Endothelial cell of umbilical vein (primary cell): ENCODE measurements at regions not wholly inside any gene's neighbourhood (a gene's known extent, or its start where the extent isn't known, plus 50 kb on each side); places are given as distances from the start of the nearest gene placed in this dataset.

Experiments
- BruUV-seq: library from RNA; stranded (reverse); fragments of 400-500 nt; replicated peaks from 2 replicates; lab custom pipeline; 2021; lab: Mats Ljungman, UMichigan
- CTCF ChIA-PET: fragments of 300-600, 350-600 bp; sonication (Branson Sonifier 250); formaldehyde crosslinking; loops from one replicate; lab custom pipeline; 2021; ENCODE audit warnings: antibody characterized with exemption, inconsistent platforms; lab: Charles Lee
- POLR2A ChIA-PET: fragments of 300-600, 350-600 bp; sonication (Branson Sonifier 250); formaldehyde crosslinking; loops from one replicate; lab custom pipeline; 2021; ENCODE audit warnings: antibody characterized with exemption, inconsistent platforms; lab: Charles Lee
- DNase-seq: peaks from one replicate; pipeline ENCODE4 v3.0.0-alpha.2; 2011; ENCODE audit warnings: low read depth, low spot score
- FAIRE-seq: peaks from 2 replicates; lab custom pipeline; 2011; peaks lifted over from hg19 to GRCh38; lab: Jason Lieb, UNC
- H2AFZ ChIP-seq: 2 replicates; pipeline ENCODE4 v1.6.0; 2012; ENCODE audit warnings: low read depth, low read length, control low read depth, inconsistent platforms
- H3K27ac ChIP-seq: 2 replicates; pipeline ENCODE4 v1.5.1; 2011; ENCODE audit warnings: low read depth, mild to moderate bottlenecking, control low read depth, low read length, moderate library complexity; ENCODE audit not compliant: insufficient read depth
- H3K27me3 ChIP-seq, 2 experiments: 2 replicates each; pipeline versions ENCODE4 v1.6.0 to v1.6.1; 2011; ENCODE audit warnings: low read length in 2 of 2, mixed read lengths in 1 of 2; ENCODE audit not compliant: control insufficient read depth in 2 of 2, insufficient read depth in 2 of 2
- H3K36me3 ChIP-seq, 2 experiments: 2 replicates in 1 of 2; 3 replicates in 1 of 2; pipeline ENCODE4 v1.5.1; 2011; ENCODE audit warnings: low read length in 2 of 2, mild to moderate bottlenecking in 1 of 2, moderate library complexity in 1 of 2; ENCODE audit not compliant: control insufficient read depth in 2 of 2, insufficient read depth in 2 of 2; ENCODE audit errors: extremely low read depth in 1 of 2
- H3K4me1 ChIP-seq: 3 replicates; pipeline ENCODE4 v1.5.1; 2011; ENCODE audit warnings: mild to moderate bottlenecking, low read length; ENCODE audit not compliant: control insufficient read depth, insufficient read depth; ENCODE audit errors: extremely low read depth
- H3K4me2 ChIP-seq: 2 replicates; pipeline ENCODE4 v1.6.1; 2011; ENCODE audit warnings: low read length, control low read depth, mixed read lengths; ENCODE audit not compliant: insufficient read depth
- H3K4me3 ChIP-seq, 3 experiments: fragments of 200-600 bp in 1 of 3; sonication (generic), shearing (Covaris generic) in 1 of 3; replicated peaks in 1 of 3; 2 replicates each; pipeline ENCODE4 v1.5.1; 2011 to 2016; ENCODE audit warnings: control low read depth in 3 of 3, low read length in 3 of 3, mild to moderate bottlenecking in 2 of 3, inconsistent platforms in 1 of 3, low read depth in 1 of 3, moderate library complexity in 1 of 3; ENCODE audit not compliant: insufficient read depth in 1 of 3
- H3K79me2 ChIP-seq: 2 replicates; pipeline ENCODE4 v1.6.0; 2012; ENCODE audit warnings: low read length, inconsistent platforms; ENCODE audit not compliant: control insufficient read depth, insufficient read depth
- H3K9ac ChIP-seq: replicated peaks from 2 replicates; pipeline ENCODE3; 2011; ENCODE audit warnings: low read length, control low read depth; ENCODE audit not compliant: insufficient read depth; ENCODE audit errors: extremely low read depth
- H3K9me1 ChIP-seq: replicated peaks from 3 replicates; pipeline ENCODE4 v1.6.0; 2011; ENCODE audit warnings: mild to moderate bottlenecking, low read length; ENCODE audit not compliant: control insufficient read depth, insufficient read depth; ENCODE audit errors: extremely low read depth
- H3K9me3 ChIP-seq: replicated peaks from 2 replicates; pipeline ENCODE4 v1.5.1; 2012; ENCODE audit warnings: low read length, inconsistent platforms; ENCODE audit not compliant: control insufficient read depth, insufficient read depth
- H4K20me1 ChIP-seq: replicated peaks from 2 replicates; pipeline ENCODE3; 2011; ENCODE audit warnings: mild to moderate bottlenecking, low read length; ENCODE audit not compliant: control insufficient read depth, insufficient read depth; ENCODE audit errors: extremely low read depth
- EZH2 ChIP-seq: IDR thresholded peaks from 2 replicates; pipeline ENCODE4 v1.6.1; 2012; ENCODE audit warnings: borderline replicate concordance, low read depth, mild to moderate bottlenecking, moderate library complexity, low read length, inconsistent platforms; ENCODE audit not compliant: severe bottlenecking
- FOS ChIP-seq: IDR thresholded peaks from 2 replicates; pipeline ENCODE4 v1.6.1; 2011; ENCODE audit warnings: mild to moderate bottlenecking, low read length, moderate library complexity, borderline replicate concordance; ENCODE audit not compliant: insufficient read depth
- GATA2 ChIP-seq: IDR thresholded peaks from 2 replicates; pipeline ENCODE4 v1.7.0; 2011; ENCODE audit warnings: low read depth, mild to moderate bottlenecking, moderate library complexity, mixed read lengths, low read length; ENCODE audit not compliant: insufficient read length, insufficient read depth
- JUN ChIP-seq: IDR thresholded peaks from 2 replicates; pipeline ENCODE4 v1.6.1; 2011; ENCODE audit warnings: borderline replicate concordance, low read depth; ENCODE audit not compliant: insufficient read length, insufficient read depth
- MYC ChIP-seq: IDR thresholded peaks from one replicate; pipeline ENCODE4 v1.6.1; 2011; ENCODE audit warnings: mild to moderate bottlenecking, low read depth, low read length
- POLR2A ChIP-seq: IDR thresholded peaks from 2 replicates; pipeline ENCODE4 v1.6.1; 2012; ENCODE audit warnings: low read depth, mild to moderate bottlenecking, control low read depth, low read length
- POLR2AphosphoS5 ChIP-seq: IDR thresholded peaks from 2 replicates; pipeline ENCODE4 v1.6.1; 2012; ENCODE audit warnings: low read depth, mild to moderate bottlenecking, control low read depth, low read length, moderate library complexity; ENCODE audit not compliant: insufficient read depth
- dilution Hi-C: fragments of 300-500 bp; cut with MboI; formaldehyde crosslinking; loops from one replicate; pipeline ENCODE4 v1.15.0; 2019; ENCODE audit warnings: low sequenced_read_pairs; ENCODE audit not compliant: extremely low pct_ligation_motif_present
- intact Hi-C: fragments of 100-400 bp; cut with micrococcal nuclease; formaldehyde crosslinking; loops from one replicate; pipeline ENCODE4 v1.10.0; 2022
- TF ChIP-seq, protein P1 (sequence below): IDR thresholded peaks from 2 replicates; pipeline ENCODE4 v1.6.1; 2011; ENCODE audit not compliant: insufficient read depth, insufficient read length
- TF ChIP-seq, protein P2 (sequence below), 2 donors: IDR thresholded peaks; 1 replicate in 1 of 2; 2 replicates in 1 of 2; pipeline ENCODE4 v1.5.1; 2011; ENCODE audit warnings: low read length in 2 of 2, mild to moderate bottlenecking in 2 of 2, moderate library complexity in 2 of 2, control low read depth in 1 of 2, inconsistent platforms in 1 of 2, low read depth in 1 of 2; ENCODE audit not compliant: insufficient read depth in 1 of 2; ENCODE audit errors: extremely low read depth in 1 of 2

DNA sequence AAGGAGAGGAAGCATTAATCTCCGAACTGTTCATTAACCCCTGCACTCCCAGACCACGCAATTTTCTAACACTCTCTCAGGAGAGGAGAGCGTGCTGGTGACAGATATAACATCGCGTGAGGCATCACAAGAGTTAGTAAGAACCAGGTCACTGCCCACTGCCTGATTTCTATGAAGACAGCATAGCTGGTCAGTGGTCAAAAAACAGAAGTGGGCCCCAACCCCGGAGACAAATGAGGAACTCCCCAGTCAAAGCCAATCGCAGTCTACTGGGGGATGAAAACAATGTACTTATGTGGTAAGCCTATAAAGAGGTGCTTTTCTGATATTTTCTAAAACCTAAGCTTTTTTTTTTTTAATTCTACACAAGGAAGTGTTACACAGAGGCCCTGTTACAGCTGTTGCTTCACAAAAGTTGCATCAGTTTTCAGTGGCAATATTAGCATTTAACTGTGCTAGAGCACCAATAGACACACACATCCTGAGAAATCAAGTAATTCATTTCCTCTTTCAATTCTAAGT lies 231.8 kb upstream of the IRF2BP2 start:
- ChIA-PET CTCF (no interaction called here), POLR2A (no interaction called here)
- intact Hi-C loops (loop anchor here (5.0 kb wide), 1 partner anchor 69 kb away; no protein-coding TSS in a partner anchor), dilution Hi-C loops (loop anchor here (25.0 kb wide), 1 partner anchor 104 kb away; no protein-coding TSS in a partner anchor)
- DNase-seq (no peak), FAIRE-seq (no peak)
- BruUV-seq, result no TSS peak
- H3K9me3 ChIP-seq, result no peaks in the 10 kb centered on the region
- H3K27ac ChIP-seq, result no peak overlapping the region
- no peaks in the 10 kb centered on the region for H3K79me2 ChIP-seq
- TF ChIP-seq, protein P1, sequence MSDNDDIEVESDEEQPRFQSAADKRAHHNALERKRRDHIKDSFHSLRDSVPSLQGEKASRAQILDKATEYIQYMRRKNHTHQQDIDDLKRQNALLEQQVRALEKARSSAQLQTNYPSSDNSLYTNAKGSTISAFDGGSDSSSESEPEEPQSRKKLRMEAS, result no peak
- TF ChIP-seq POLR2A (no peak), MYC (no peak), POLR2AphosphoS5 (no peak), JUN (no peak), FOS (no peak), EZH2 (no peak), GATA2 (no peak)
- TF ChIP-seq, protein P2, sequence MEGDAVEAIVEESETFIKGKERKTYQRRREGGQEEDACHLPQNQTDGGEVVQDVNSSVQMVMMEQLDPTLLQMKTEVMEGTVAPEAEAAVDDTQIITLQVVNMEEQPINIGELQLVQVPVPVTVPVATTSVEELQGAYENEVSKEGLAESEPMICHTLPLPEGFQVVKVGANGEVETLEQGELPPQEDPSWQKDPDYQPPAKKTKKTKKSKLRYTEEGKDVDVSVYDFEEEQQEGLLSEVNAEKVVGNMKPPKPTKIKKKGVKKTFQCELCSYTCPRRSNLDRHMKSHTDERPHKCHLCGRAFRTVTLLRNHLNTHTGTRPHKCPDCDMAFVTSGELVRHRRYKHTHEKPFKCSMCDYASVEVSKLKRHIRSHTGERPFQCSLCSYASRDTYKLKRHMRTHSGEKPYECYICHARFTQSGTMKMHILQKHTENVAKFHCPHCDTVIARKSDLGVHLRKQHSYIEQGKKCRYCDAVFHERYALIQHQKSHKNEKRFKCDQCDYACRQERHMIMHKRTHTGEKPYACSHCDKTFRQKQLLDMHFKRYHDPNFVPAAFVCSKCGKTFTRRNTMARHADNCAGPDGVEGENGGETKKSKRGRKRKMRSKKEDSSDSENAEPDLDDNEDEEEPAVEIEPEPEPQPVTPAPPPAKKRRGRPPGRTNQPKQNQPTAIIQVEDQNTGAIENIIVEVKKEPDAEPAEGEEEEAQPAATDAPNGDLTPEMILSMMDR (IDR thresholded peaks at IDR 0.05; ENCODE audit: extremely low read depth in 1 of 2, insufficient read depth in 1 of 2, low read depth in 1 of 2, low read length in 2 of 2), result no peak
- H3K9ac ChIP-seq, result no peak overlapping the region
- H3K27me3 ChIP-seq, result no peaks in the 10 kb centered on the region
- no peak overlapping the region for H3K4me2 ChIP-seq
- H3K4me1 ChIP-seq, result peaks cover 17% of the 10 kb centered on the region
- H3K36me3 ChIP-seq, result no peaks in the 10 kb centered on the region
- no peak overlapping the region for H2AFZ ChIP-seq
- H3K9me1 ChIP-seq, result no peaks in the 10 kb centered on the region
- H3K4me3 ChIP-seq, result no peak overlapping the region
- no peaks in the 10 kb centered on the region for H4K20me1 ChIP-seq
